AG04449 (cell line): ENCODE measurements at regions not wholly inside any gene's neighbourhood (a gene's known extent, or its start where the extent isn't known, plus 50 kb on each side); places are given as distances from the start of the nearest gene placed in this dataset.

Source experiments
- CTCF ChIA-PET: fragments of 350-600 bp; formaldehyde crosslinking; extraction: SDS; loops from one replicate; lab custom pipeline; 2021; ENCODE audit warnings: antibody characterized with exemption; lab: Yijun Ruan, JAX
- POLR2A ChIA-PET: fragments of 400-600, 350-600 bp; formaldehyde crosslinking; extraction: SDS; loops from one replicate; lab custom pipeline; 2020; ENCODE audit warnings: antibody characterized with exemption, inconsistent platforms; lab: Yijun Ruan, JAX
- DNase-seq: peaks from one replicate; pipeline ENCODE4 v3.0.0-alpha.2; 2010; ENCODE audit warnings: low read depth, low spot score
- H3K4me3 ChIP-seq: 2 replicates; pipeline ENCODE4 v1.5.1; 2011; ENCODE audit warnings: low read depth, mild to moderate bottlenecking, control low read depth, low read length
- TF ChIP-seq, protein P1 (sequence below): IDR thresholded peaks from one replicate; pipeline ENCODE4 v1.5.1; 2011; ENCODE audit warnings: mild to moderate bottlenecking, moderate library complexity, low read length, control low read depth, inconsistent platforms; ENCODE audit not compliant: insufficient read depth; ENCODE audit errors: missing control alignments

GRCh38 chr3:89617706-89618105 lies 510.3 kb downstream of the EPHA3 start:
- TF ChIP-seq, protein P1, sequence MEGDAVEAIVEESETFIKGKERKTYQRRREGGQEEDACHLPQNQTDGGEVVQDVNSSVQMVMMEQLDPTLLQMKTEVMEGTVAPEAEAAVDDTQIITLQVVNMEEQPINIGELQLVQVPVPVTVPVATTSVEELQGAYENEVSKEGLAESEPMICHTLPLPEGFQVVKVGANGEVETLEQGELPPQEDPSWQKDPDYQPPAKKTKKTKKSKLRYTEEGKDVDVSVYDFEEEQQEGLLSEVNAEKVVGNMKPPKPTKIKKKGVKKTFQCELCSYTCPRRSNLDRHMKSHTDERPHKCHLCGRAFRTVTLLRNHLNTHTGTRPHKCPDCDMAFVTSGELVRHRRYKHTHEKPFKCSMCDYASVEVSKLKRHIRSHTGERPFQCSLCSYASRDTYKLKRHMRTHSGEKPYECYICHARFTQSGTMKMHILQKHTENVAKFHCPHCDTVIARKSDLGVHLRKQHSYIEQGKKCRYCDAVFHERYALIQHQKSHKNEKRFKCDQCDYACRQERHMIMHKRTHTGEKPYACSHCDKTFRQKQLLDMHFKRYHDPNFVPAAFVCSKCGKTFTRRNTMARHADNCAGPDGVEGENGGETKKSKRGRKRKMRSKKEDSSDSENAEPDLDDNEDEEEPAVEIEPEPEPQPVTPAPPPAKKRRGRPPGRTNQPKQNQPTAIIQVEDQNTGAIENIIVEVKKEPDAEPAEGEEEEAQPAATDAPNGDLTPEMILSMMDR: no peak
- POLR2A ChIA-PET: no interaction called here
- H3K4me3 ChIP-seq: no peak overlapping the region
- CTCF ChIA-PET: no interaction called here
- no peak for DNase-seq

- TF ChIP-seq, protein P1: no peak
- no peak for DNase-seq
- H3K4me3 ChIP-seq: no peak overlapping the region
- ChIA-PET CTCF (no interaction called here), POLR2A (no interaction called here)
Measured at GRCh38 chr3:89619263-89619662, 511.8 kb downstream of the EPHA3 start.

- DNase-seq: no peak
- ChIA-PET CTCF (no interaction called here), POLR2A (no interaction called here)
- no peak overlapping the region for H3K4me3 ChIP-seq
- TF ChIP-seq, protein P1: no peak
Measured at GRCh38 chr3:89622063-89622700, 514.8 kb downstream of the EPHA3 start.

DNA sequence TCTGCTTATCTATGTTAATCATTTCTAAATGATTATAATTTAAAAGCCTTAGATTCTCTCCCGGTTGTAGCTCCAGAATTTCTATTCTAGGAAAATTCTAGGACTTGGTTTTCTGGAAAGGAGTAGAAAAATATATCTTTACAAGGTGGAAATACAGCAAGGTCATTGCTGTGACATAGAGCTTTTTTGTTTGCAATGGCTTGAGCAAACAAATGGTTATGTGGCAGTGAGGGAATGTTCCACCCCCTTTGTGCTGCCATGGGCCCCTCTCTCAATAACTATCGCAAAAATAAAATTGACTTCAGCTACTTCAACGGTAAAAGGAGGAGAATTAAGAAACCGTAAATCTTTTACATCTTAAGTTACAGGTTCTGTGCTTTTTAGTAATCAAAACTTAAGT lies 517.1 kb downstream of the EPHA3 start:
- H3K4me3 ChIP-seq: no peak overlapping the region
- POLR2A ChIA-PET: no interaction called here
- no peak for DNase-seq
- CTCF ChIA-PET: no interaction called here
- TF ChIP-seq, protein P1: no peak

DNA sequence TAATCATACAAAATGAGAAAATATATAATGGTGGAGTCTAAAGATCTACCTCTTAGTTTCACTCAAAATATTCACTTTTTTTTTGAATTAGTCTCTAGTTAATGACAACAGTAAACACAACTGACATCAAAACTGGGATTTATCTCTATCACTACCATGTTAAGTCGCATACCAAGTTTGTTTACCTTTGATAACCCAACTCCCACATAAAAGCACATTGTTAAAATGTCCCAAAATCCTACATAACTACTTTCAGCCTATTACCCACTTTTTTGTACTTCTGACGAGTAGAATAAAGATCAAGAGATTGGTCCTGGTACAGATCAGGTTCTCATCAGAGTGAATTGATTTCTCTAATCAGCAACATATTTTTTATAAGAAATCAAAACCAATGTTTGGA lies 518.5 kb downstream of the EPHA3 start:
- TF ChIP-seq, protein P1: no peak
- DNase-seq: no peak
- H3K4me3 ChIP-seq: no peak overlapping the region
- ChIA-PET POLR2A (no interaction called here), CTCF (no interaction called here)

DNA sequence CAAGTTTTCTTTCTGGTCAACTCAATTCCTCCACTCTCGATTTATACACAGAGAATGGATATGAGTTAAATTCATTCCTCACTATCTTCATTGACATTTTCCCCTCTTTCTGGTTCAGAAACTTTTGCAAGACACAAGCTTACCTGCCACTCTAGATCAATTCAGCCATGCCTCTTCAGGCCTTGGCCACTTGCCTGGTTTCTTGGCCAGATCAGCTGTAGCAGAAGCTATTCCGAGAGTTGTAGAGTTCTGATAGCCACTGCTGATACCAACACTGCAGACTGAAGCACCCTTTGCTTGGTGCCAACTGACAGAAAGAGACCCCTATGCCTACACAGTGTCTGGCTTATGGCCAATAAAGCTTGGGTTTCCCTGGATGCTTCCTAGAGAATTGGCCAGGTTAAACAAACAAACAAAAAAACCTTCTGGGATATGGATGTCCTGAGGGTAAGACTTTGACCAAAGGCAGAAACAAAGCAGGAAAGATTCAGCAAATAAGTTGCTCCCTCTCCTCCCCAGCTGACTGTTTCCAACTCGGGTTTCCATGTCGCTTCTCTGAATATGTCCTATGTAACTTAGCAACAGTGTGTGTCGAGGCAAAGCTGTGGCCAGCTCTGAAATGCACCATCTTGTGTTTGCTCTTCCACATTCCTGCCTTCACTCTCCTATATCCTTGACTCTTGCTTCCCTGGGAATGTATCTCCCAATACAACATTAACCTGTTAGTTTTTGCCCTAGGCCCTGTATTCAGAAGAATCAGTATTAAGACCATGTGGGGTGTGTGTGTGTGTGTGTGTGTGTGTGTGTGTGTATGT lies 521.6 kb downstream of the EPHA3 start:
- H3K4me3 ChIP-seq: no peak overlapping the region
- ChIA-PET CTCF (no interaction called here), POLR2A (no interaction called here)
- no peak for DNase-seq
- TF ChIP-seq, protein P1: no peak
